ENCODE measurements at regions not wholly inside any gene's neighbourhood (a gene's known extent, or its start where the extent isn't known, plus 50 kb on each side); places are given as distances from the start of the nearest gene placed in this dataset.

- no peak overlapping the region for H3K4me3 ChIP-seq (ENCODE audit: low read depth, poor library complexity, severe bottlenecking)
- intact Hi-C loops (cut with DNase I; ENCODE audit: low total_unique reads) = no loop called here
- WGBS, 2 donors = 63 to 96% methylated on average over 1 of the region's 1 CpG
- no peak for DNase-seq (ENCODE audit: low spot score in 2 of 2)
- TF ChIP-seq CTCF (IDR thresholded peaks at IDR 0.05) (no peak), POLR2A (IDR thresholded peaks at IDR 0.05) (no peak)
Measured at GRCh38 chr4:126445596-126445995, 1130.8 kb downstream of the FAT4 start.

DNA sequence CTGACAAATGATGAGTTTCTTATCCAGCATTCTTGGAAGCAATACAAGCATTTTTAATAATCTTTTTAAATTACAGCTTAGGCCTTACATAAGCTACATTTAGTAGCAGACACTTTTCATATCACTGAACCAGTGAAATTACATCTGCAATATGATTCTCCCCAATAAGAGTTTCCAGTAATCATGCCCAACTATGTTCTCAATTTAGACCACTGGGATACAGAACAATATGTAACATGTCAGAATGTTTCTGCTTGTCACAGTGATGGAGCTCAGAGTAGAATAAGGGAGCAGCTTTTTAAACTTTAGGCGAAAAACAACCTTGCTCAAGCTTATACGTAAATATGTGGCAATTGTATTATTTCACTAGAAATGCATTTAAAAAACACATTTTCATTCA is 1132.2 kb downstream of the FAT4 start:
- WGBS, 2 donors = 92 to 96% methylated on average over 2 of the region's 2 CpGs
- H3K4me3 ChIP-seq (ENCODE audit: low read depth, poor library complexity, severe bottlenecking) = no peak overlapping the region
- no peak for DNase-seq (ENCODE audit: low spot score in 2 of 2)
- intact Hi-C loops (cut with DNase I; ENCODE audit: low total_unique reads) = no loop called here
- TF ChIP-seq CTCF (IDR thresholded peaks at IDR 0.05) (no peak), POLR2A (IDR thresholded peaks at IDR 0.05) (no peak)

DNA sequence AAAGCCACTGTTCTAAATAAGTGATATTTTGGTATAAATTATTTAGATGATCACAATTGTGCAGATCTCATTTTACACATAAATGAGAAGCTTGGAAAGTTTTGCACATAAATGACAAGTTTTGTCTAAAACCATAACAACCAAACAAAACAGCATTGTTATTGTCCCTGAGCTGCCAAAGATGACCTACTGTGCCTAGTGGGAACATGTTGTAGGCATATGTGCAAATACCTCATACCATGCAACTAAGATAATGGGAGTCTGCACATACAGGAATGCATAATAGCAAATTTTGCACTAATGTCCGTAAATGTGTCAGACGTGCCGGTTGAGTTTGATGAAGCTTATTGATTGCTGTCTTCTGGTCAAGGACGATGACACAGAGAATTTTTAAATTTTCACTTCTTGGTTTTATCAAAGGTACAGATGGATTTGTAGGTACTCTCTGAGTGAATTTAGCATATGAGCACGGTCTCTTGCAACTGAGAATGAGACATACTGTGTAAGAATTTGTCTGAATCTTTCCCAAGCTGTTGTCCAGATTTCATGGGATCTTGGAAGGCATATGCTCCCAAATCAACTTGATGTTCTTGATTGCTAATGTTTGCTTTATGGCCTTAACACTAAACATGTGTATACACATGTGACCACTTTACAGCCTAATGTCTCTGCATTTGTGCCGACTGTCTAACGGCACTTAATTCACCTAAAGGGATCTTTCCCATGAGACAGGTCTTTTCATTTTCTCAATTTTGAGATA is 1133.5 kb downstream of the FAT4 start:
- intact Hi-C loops (cut with DNase I; ENCODE audit: low total_unique reads) = no loop called here
- TF ChIP-seq POLR2A (IDR thresholded peaks at IDR 0.05) (no peak), CTCF (IDR thresholded peaks at IDR 0.05) (no peak)
- no peak overlapping the region for H3K4me3 ChIP-seq (ENCODE audit: low read depth, poor library complexity, severe bottlenecking)
- 67 to 68% methylated on average over 7 of the region's 7 CpGs for WGBS, 2 donors
- DNase-seq (ENCODE audit: low spot score in 2 of 2) = no peak

DNA sequence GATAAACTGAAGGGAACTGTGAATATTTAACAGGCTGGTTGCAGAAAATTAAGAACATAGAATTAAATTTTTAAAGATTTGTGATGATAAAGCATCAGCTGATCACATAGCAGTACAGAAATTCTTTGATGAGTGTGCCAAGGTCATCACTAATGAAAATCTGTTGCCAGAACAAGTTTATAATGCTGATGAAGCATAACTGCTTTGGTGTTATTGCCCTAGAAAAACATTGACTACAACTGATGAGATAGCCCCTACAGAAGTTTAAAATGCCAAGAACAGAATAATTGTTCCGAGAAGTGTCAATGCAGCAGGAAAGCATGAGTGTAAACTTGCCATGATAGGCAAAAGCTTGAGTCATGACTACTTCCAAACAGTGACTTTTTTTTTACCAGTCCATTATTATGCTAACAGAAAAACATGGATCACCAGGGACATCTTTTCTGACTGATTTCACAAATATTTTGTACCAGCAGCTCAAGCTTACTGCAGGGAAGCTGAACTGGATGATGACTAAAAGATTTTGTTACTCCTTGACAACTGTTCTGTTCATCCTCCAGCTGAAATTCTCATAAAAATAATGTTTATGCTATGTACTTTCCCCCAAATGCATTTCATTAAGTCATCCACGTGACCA is 1136.6 kb downstream of the FAT4 start:
- no peak for DNase-seq (ENCODE audit: low spot score in 2 of 2)
- H3K4me3 ChIP-seq (ENCODE audit: low read depth, poor library complexity, severe bottlenecking) = no peak overlapping the region
- 54 to 71% methylated on average over 2 of the region's 2 CpGs for whole genome bisulfite sequencing, 2 donors
- intact Hi-C loops (cut with DNase I; ENCODE audit: low total_unique reads) = no loop called here
- no peak for TF ChIP-seq CTCF (IDR thresholded peaks at IDR 0.05)

- H3K4me3 ChIP-seq (ENCODE audit: low read depth, poor library complexity, severe bottlenecking) = no peak overlapping the region
- TF ChIP-seq POLR2A (IDR thresholded peaks at IDR 0.05) = no peak
- TF ChIP-seq CTCF (IDR thresholded peaks at IDR 0.05) = no peak
- intact Hi-C loops (cut with DNase I; ENCODE audit: low total_unique reads) = no loop called here
- no peak for DNase-seq (ENCODE audit: low spot score in 2 of 2)
- WGBS, 2 donors = 90 to 92% methylated on average over 4 of the region's 4 CpGs
Measured at GRCh38 chr4:126455865-126456264, 1141.1 kb downstream of the FAT4 start.

All from lower leg skin (tissue), 4 donors.